Lower leg skin (tissue), 3 donors: ENCODE measurements at regions not wholly inside any gene's neighbourhood (a gene's known extent, or its start where the extent isn't known, plus 50 kb on each side); places are given as distances from the start of the nearest gene placed in this dataset.

ENCODE experiments used
- POLR2A ChIP-seq, 2 donors: fragments of 450-650 bp; IDR thresholded peaks; one replicate each; pipeline ENCODE4 v1.6.1; 2016 to 2017; ENCODE audit warnings: antibody characterized with exemption in 2 of 2, mild to moderate bottlenecking in 1 of 2, moderate library complexity in 1 of 2
- TF ChIP-seq, protein P1 (sequence below), 3 donors: fragments of 450-650 bp; IDR thresholded peaks; one replicate each; pipeline ENCODE4 v1.5.1; 2016; ENCODE audit warnings: antibody characterized with exemption in 3 of 3, mild to moderate bottlenecking in 3 of 3, moderate library complexity in 2 of 3

DNA sequence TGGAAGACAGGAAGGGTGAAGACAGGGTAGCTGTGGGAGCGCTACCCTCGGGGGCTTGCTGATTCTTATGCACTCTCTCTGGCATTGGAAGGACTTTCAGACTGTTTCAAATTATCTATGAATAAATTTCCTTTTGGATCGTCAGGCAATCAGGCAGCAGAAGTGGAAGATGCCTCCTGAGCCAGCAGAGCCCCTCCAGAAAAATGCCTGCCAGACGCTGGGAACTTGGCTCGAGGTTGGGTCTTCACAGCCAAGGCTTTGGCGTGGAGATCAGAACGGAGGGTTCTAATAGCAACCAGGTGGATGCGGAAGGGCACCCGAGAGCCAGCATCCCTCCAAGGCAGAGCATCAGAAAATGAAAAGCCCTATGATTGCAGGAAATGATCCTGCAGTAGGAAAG, 119.2 kb upstream of the RFLNA start:
- TF ChIP-seq, protein P1, sequence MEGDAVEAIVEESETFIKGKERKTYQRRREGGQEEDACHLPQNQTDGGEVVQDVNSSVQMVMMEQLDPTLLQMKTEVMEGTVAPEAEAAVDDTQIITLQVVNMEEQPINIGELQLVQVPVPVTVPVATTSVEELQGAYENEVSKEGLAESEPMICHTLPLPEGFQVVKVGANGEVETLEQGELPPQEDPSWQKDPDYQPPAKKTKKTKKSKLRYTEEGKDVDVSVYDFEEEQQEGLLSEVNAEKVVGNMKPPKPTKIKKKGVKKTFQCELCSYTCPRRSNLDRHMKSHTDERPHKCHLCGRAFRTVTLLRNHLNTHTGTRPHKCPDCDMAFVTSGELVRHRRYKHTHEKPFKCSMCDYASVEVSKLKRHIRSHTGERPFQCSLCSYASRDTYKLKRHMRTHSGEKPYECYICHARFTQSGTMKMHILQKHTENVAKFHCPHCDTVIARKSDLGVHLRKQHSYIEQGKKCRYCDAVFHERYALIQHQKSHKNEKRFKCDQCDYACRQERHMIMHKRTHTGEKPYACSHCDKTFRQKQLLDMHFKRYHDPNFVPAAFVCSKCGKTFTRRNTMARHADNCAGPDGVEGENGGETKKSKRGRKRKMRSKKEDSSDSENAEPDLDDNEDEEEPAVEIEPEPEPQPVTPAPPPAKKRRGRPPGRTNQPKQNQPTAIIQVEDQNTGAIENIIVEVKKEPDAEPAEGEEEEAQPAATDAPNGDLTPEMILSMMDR (IDR thresholded peaks at IDR 0.05) = no peak
- TF ChIP-seq POLR2A (IDR thresholded peaks at IDR 0.05) = no peak
